HUES64 (cell line): ENCODE measurements at regions not wholly inside any gene's neighbourhood (a gene's known extent, or its start where the extent isn't known, plus 50 kb on each side); places are given as distances from the start of the nearest gene placed in this dataset.

ENCODE experiments used
- H3K27ac ChIP-seq: 2 replicates; pipeline ENCODE4 v1.7.0; 2013; ENCODE audit warnings: low read depth, low read length, inconsistent platforms
- H3K27me3 ChIP-seq: 2 replicates; pipeline ENCODE4 v1.6.1; 2013; ENCODE audit warnings: mild to moderate bottlenecking, low read length; ENCODE audit not compliant: insufficient read depth
- H3K36me3 ChIP-seq: 2 replicates; pipeline ENCODE4 v1.6.1; 2013; ENCODE audit warnings: mild to moderate bottlenecking, low read length; ENCODE audit not compliant: insufficient read depth
- H3K4me1 ChIP-seq: 2 replicates; pipeline ENCODE4 v1.6.1; 2013; ENCODE audit warnings: mild to moderate bottlenecking, low read length, moderate library complexity; ENCODE audit not compliant: insufficient read depth
- H3K4me3 ChIP-seq: 2 replicates; pipeline ENCODE4 v1.5.1; 2013; ENCODE audit warnings: mild to moderate bottlenecking, low read length, moderate library complexity
- H3K9ac ChIP-seq: 2 replicates; pipeline ENCODE4 v1.6.1; 2013; ENCODE audit warnings: mild to moderate bottlenecking, low read depth, low read length
- H3K9me3 ChIP-seq: 2 replicates; pipeline ENCODE4 v1.6.1; 2013; ENCODE audit warnings: low read depth, low read length; ENCODE audit not compliant: insufficient read depth
- WGBS: fragments of 150-250, 120-280 bp; methylation state at CpG from one replicate; pipeline ENCODE4 v1.1.7; 2013; ENCODE audit warnings: missing lambda C conversion rate; 5-methylcytosine and 5-hydroxymethylcytosine counted together

DNA sequence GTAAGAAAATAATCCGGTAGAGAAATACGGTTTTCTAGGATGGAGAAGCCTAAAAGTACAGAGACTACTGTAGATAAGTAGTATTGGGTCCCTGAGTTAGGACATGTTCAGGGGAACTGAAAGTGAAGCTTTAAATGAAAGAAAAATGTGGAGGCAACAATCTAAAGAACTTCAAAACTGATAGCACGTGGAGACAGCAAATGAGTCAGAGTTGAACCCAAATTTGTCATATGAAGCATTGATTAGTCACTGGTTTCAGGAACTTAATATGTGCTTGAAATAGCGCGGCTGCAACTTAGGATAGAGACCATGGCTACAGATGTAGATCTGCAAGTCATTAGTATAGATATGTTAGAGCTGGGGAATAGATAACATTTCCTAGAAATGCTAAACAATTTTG, 1138.6 kb upstream of the SORCS1 start:
- no peaks in the 10 kb centered on the region for H3K36me3 ChIP-seq
- no peak overlapping the region for H3K27ac ChIP-seq
- H3K9ac ChIP-seq = no peak overlapping the region
- H3K4me1 ChIP-seq = peaks cover 3% of the 10 kb centered on the region; the same call in 1 of the 2 replicates
- WGBS = 93% methylated on average over 5 of the region's 5 CpGs
- H3K27me3 ChIP-seq = no peaks in the 10 kb centered on the region
- no peak overlapping the region for H3K4me3 ChIP-seq
- no peaks in the 10 kb centered on the region for H3K9me3 ChIP-seq

DNA sequence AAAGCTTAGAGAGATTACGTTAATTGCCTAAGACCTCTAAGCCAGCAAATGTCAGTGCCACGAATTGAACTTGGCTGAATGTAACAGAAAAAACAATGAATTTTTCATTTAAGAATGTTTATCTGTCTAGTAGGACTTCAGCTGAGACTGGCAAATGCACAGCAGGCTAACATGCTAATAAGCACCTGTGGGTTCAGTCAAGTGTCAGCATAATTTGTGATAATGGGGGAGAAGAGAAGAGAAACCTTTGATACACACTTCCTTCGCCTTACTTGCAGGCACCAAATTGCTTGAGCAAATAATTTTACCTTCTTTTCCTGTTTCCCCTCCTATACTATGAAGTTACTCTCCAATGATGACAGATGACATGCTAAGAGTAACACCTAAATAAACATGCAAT, 1136.5 kb upstream of the SORCS1 start:
- no peak overlapping the region for H3K9ac ChIP-seq
- peaks cover 6% of the 10 kb centered on the region; the same call in 1 of the 2 replicates for H3K4me1 ChIP-seq
- H3K36me3 ChIP-seq = no peaks in the 10 kb centered on the region
- H3K27me3 ChIP-seq = no peaks in the 10 kb centered on the region
- H3K27ac ChIP-seq = no peak overlapping the region
- WGBS = 47% methylated on average over 3 of the region's 3 CpGs
- no peaks in the 10 kb centered on the region for H3K9me3 ChIP-seq
- H3K4me3 ChIP-seq = no peak overlapping the region

DNA sequence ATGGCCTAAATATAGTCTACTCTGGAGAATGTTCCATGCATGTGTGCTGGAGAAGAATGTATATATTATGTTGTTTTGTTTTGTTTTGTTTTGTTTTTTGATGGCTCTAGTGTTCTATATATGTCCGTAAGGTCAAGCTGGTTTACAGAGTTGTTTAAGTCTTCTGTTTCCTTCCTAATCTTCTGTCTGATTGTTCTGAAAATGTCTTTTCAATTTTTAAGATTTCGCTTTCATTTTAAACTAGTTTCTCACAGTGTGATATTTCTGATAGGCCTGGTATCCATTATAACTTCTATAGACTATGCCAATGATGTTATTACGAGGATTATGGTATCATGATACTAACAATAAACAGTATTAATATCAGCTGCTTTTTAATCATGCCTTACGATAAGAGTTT, 1126.3 kb upstream of the SORCS1 start:
- Histone ChIP-seq H3K4me3 (no peak overlapping the region), H3K4me1 (no peaks in the 10 kb centered on the region), H3K27me3 (no peaks in the 10 kb centered on the region), H3K9me3 (no peaks in the 10 kb centered on the region), H3K27ac (no peak overlapping the region), H3K9ac (no peak overlapping the region), H3K36me3 (no peaks in the 10 kb centered on the region)
- WGBS = 100% methylated on average over 2 of the region's 4 CpGs

DNA sequence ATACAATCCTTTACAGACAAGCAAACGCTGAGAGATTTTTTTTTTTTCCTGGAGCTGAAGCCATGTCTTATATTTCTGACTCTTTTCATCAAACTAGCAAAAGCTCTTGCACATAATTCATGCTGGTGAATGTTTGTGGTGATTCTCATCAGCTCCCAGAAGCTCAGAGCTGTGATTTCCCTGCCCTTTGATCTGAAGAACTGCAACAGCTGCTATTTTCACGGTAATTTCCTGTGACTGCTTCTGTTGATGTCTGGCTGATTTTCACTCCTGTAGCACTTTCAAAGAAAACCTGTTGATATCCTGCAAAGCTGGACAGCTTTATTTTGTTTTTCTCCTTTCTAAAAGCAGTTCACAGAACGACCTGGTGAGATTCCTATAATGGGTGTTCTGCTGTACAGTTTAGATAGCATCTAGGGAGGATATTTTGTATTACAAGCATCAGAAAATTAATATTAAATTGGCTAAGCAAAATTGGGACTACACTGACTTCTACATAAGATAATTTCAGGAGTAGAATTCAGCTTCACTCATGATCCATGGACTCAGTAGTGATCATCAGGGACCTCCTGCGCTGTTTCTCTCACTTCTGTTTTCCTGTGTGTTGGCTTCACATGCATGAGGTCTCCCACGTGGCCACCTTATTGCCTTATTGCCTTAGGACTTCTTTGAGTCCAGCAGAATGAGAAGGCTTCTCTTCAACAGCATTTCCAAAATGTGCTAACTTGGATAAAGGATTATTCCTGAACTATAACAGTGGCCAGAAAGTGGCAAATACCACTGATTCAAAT, 1111.6 kb upstream of the SORCS1 start:
- H3K4me1 ChIP-seq = peaks cover 4% of the 10 kb centered on the region; the same call in 1 of the 2 replicates
- WGBS = 72% methylated on average over 4 of the region's 5 CpGs
- H3K4me3 ChIP-seq = no peak overlapping the region

DNA sequence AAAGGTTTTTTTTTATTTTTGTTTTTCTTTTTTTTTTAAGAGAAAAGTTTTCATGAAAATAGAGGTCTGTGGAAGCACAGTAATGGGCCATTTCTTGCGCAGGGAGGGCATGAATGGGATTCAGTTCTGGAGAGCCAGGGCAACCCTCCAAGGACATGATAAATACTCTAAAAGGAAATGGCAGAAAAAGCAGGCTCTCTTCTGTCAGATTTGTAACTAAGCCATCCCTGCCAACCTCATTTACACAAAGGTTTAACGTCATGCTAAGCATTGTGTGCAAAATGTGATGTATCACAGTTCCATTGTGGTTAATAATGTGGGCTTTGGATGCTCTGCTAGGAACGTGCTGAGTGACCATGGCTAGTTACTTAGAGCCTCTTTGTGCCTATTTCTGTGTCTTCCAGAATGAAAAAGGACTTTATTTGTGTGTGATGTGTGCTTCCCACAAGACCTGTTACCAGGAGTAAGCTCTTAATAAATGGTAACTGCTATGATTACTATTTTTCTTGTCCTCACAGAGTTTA, 1095.9 kb upstream of the SORCS1 start:
- WGBS = 67% methylated on average over 3 of the region's 3 CpGs
- Histone ChIP-seq H3K4me1 (no peaks in the 10 kb centered on the region), H3K36me3 (no peaks in the 10 kb centered on the region), H3K9ac (no peak overlapping the region), H3K27me3 (no peaks in the 10 kb centered on the region), H3K27ac (no peak overlapping the region), H3K4me3 (no peak overlapping the region), H3K9me3 (no peaks in the 10 kb centered on the region)

More for the DNA sequence above, 1111.6 kb upstream of the SORCS1 start:
- Histone ChIP-seq H3K27me3 (no peaks in the 10 kb centered on the region), H3K9ac (no peak overlapping the region), H3K27ac (no peak overlapping the region), H3K9me3 (no peaks in the 10 kb centered on the region), H3K36me3 (no peaks in the 10 kb centered on the region)

DNA sequence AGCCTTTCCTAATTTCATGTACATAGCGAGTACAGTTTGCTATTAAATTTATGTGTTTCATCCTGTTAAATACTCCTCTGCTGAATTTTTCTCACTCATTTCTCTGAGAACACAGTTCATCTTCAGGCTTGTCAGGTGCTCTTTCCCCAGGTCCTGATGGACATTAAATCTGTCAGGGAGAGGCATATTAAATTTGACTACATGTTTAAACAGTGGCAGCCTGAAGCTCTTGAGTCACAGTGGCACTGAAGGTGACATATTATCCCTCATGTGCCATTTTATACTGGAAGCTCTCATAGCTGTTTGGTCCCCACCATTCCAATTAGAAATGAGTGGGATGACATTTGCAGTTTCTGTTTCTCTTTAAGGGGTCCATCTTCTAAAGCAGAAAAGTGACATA, 1089.6 kb upstream of the SORCS1 start:
- Histone ChIP-seq H3K4me3 (no peak overlapping the region), H3K9me3 (peaks cover 13% of the 10 kb centered on the region), H3K9ac (no peak overlapping the region), H3K27me3 (no peaks in the 10 kb centered on the region), H3K4me1 (no peaks in the 10 kb centered on the region), H3K36me3 (no peaks in the 10 kb centered on the region), H3K27ac (no peak overlapping the region)
- 90% methylated on average over 1 of the region's 1 CpG for WGBS

DNA sequence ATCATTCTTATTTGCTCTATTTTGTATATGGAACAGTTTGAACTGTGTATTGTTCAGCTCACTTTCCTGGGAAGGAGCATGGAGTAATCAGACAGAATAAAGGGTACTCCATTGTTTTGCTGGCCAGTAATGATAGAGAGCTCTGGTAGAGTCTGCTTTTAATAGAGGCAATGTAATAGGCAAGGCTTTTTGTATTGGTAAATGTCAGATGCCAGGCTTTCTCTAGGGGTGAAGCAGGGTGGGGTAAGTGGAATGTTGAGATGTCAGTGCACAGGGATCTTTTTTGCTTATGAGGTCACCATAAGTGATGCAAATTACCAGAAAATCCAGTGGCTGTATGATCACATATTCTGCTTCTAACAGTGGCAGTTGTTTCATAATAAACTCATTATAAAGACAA, 1088.3 kb upstream of the SORCS1 start:
- Histone ChIP-seq H3K36me3 (no peaks in the 10 kb centered on the region), H3K4me1 (no peaks in the 10 kb centered on the region), H3K9ac (no peak overlapping the region), H3K9me3 (peaks cover 26% of the 10 kb centered on the region), H3K27me3 (no peaks in the 10 kb centered on the region), H3K4me3 (no peak overlapping the region), H3K27ac (no peak overlapping the region)

DNA sequence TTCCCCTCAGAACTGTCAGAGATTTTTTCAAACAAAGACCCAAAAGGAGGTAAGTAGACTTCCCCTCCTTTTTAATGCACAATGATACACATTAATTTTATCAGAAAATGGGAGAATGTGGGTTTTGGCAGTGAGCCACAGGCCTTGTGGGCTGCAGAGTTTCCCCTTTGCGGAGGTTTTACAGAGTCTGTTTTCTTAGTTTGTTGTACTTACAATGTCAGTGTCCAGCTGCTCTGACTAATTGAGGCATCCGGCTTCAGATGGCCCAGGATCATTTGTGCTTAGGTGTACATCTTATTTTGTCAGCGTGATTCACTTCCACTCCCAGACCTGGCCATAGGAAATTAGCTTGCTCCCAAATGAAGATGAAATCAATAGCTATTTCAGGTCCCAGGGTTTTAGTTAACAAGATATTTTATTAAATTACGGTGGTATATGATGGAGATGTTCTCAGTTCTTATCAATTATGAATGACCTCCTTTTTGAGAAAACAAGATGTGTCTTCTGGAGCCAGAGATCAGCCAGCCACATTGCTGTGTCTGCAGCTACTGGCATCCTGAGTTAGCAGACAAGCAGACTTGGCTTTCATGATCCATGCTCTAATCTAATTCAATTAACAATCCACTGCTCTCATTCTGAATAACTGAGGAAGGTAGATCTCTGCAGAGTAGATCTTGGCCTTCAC, 1086.6 kb upstream of the SORCS1 start:
- no peak overlapping the region for H3K27ac ChIP-seq
- no peaks in the 10 kb centered on the region for H3K27me3 ChIP-seq
- H3K9ac ChIP-seq = no peak overlapping the region
- H3K4me1 ChIP-seq = no peaks in the 10 kb centered on the region
- 95% methylated on average over 4 of the region's 4 CpGs for WGBS
- no peak overlapping the region for H3K4me3 ChIP-seq
- no peaks in the 10 kb centered on the region for H3K36me3 ChIP-seq
- H3K9me3 ChIP-seq = peaks cover 40% of the 10 kb centered on the region

DNA sequence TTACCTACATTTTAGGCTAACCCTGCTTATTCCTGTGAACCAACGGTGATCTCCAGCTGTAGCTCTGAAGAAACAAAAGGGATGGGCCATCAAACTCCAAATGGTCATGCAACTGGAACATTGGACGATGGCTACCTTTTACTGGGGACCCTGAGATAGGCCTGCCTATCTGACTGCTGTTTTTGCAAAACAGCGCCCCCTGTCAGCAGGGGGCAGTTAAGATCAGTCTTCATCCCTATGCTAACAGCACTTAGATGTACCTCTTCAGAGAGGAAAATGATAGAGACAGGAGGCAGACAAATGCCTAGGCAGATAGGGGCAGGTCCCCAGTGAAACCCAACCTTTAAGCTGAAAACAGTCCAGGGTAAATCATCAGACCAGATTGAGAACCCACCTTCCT, 1085.4 kb upstream of the SORCS1 start:
- 72% methylated on average over 3 of the region's 3 CpGs for WGBS
- Histone ChIP-seq H3K9me3 (peaks cover 51% of the 10 kb centered on the region), H3K27me3 (no peaks in the 10 kb centered on the region), H3K36me3 (no peaks in the 10 kb centered on the region), H3K27ac (no peak overlapping the region), H3K4me3 (no peak overlapping the region), H3K4me1 (no peaks in the 10 kb centered on the region), H3K9ac (no peak overlapping the region)

DNA sequence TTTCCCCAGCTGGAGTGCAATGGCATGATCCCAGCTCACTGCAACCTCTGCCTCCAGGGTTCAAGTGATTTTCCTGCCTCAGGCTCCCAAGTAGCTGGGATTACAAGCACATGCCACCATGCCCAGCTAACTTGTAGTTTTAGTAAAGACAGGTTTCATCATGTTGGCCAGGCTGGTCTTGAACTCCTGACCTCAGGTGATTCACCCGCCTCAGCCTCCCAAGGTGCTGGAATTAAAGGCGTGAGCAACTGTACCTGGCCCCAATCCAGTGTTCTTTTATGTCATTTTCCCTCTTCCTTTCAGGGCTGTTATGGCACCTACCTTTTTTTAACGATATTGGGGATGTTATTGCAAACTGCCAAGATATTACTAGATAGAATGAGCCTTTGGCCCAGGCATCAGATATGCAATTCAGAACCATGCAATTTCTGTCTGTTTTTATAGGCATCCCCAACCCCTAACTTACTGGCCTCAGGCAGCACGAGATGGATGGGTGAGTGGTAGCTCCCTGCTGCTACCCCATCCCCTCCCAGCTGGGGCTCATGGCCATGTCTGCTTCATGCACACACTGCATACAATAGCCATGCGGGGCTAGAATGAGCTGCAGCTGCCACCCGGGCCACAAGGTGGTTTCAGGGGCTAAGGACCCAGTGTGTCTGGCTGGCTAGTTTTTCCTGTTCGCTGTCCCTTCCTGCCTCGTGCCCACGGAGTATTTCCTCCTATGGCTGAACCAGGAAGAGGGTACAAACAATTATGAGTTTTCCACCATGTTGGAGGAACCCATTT, 1080.1 kb upstream of the SORCS1 start:
- H3K9ac ChIP-seq = no peak overlapping the region
- no peak overlapping the region for H3K4me3 ChIP-seq
- no peaks in the 10 kb centered on the region for H3K36me3 ChIP-seq
- no peak overlapping the region for H3K27ac ChIP-seq
- peaks cover 72% of the 10 kb centered on the region for H3K9me3 ChIP-seq
- no peaks in the 10 kb centered on the region for H3K27me3 ChIP-seq
- WGBS = 87% methylated on average over 8 of the region's 9 CpGs
- H3K4me1 ChIP-seq = peaks cover 3% of the 10 kb centered on the region; the same call in 1 of the 2 replicates

DNA sequence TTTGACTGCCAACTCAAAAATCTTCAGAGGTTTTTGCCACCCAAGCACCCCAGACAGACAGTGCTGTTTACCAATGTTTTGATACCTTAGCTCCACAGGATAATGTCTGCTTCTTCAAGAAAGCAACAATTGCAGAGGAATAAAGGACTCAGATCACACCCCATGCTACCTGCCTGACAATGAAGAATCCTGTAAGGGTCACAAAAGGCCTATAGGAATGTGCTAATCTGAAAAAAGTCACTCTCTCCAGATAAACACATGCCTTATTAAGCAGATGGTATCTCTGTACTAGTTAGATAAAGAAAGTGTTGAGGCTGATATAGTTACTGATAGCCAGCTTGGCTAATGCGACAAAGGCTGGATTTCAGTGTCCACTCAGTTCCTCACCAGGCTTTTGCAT, 1076.7 kb upstream of the SORCS1 start:
- H3K27ac ChIP-seq = no peak overlapping the region
- no peak overlapping the region for H3K9ac ChIP-seq
- peaks cover 39% of the 10 kb centered on the region for H3K9me3 ChIP-seq
- H3K4me1 ChIP-seq = peaks cover 3% of the 10 kb centered on the region; the same call in 1 of the 2 replicates
- no peaks in the 10 kb centered on the region for H3K27me3 ChIP-seq
- no peaks in the 10 kb centered on the region for H3K36me3 ChIP-seq
- WGBS = 79% methylated on average over 1 of the region's 1 CpG
- no peak overlapping the region for H3K4me3 ChIP-seq
